Neural cell (in vitro differentiated cells): ENCODE measurements at regions not wholly inside any gene's neighbourhood (a gene's known extent, or its start where the extent isn't known, plus 50 kb on each side); places are given as distances from the start of the nearest gene placed in this dataset.

Experiments
- H2AFZ ChIP-seq: fragments of 200-600, 300-800 bp; sonication (generic), shearing (Covaris generic); 2 replicates; pipeline ENCODE4 v1.6.0; 2014; ENCODE audit warnings: low read depth, mild to moderate bottlenecking, antibody characterized with exemption, low read length, moderate library complexity
- H3F3A ChIP-seq: fragments of 200-600 bp; shearing (Covaris generic); 2 replicates; pipeline ENCODE4 v1.6.1; 2016; ENCODE audit warnings: mild to moderate bottlenecking, moderate library complexity, mixed read lengths, antibody characterized with exemption, low read length; ENCODE audit not compliant: insufficient read depth, poor library complexity, severe bottlenecking
- H3K27ac ChIP-seq: fragments of 200-600, 300-800 bp; sonication (generic), shearing (Covaris generic); 2 replicates; pipeline ENCODE4 v1.5.1; 2014; ENCODE audit warnings: mild to moderate bottlenecking, low read length, moderate library complexity
- H3K27me3 ChIP-seq: fragments of 300-800, 200-600 bp; sonication (generic), shearing (Covaris generic); 2 replicates; pipeline ENCODE4 v1.6.0; 2014; ENCODE audit warnings: mild to moderate bottlenecking, low read depth, low read length, moderate library complexity; ENCODE audit not compliant: insufficient read depth
- H3K36me3 ChIP-seq: fragments of 300-800, 200-600 bp; sonication (generic), shearing (Covaris generic); 2 replicates; pipeline ENCODE4 v1.5.1; 2014; ENCODE audit warnings: mild to moderate bottlenecking, antibody characterized with exemption, low read length, moderate library complexity; ENCODE audit not compliant: insufficient read depth
- H3K4me2 ChIP-seq: fragments of 300-800, 200-600 bp; sonication (generic), shearing (Covaris generic); 2 replicates; pipeline ENCODE4 v1.6.0; 2014; ENCODE audit warnings: mild to moderate bottlenecking, low read length
- H3K4me3 ChIP-seq: fragments of 300-800, 200-600 bp; sonication (generic), shearing (Covaris generic); 2 replicates; pipeline ENCODE4 v1.5.1; 2014; ENCODE audit warnings: mild to moderate bottlenecking, low read length, moderate library complexity
- H3K79me2 ChIP-seq: fragments of 200-600 bp; shearing (Covaris generic); replicated peaks from 2 replicates; pipeline ENCODE4 v1.6.0; 2014; ENCODE audit warnings: mild to moderate bottlenecking, low read length, moderate library complexity; ENCODE audit not compliant: insufficient read depth
- H3K9ac ChIP-seq: fragments of 300-800, 200-600 bp; sonication (generic), shearing (Covaris generic); 2 replicates; pipeline ENCODE4 v1.6.1; 2016; ENCODE audit warnings: mild to moderate bottlenecking, low read length, mixed read lengths
- H3K9me2 ChIP-seq: fragments of 200-600 bp; shearing (Covaris generic); 2 replicates; pipeline ENCODE4 v1.6.1; 2016; ENCODE audit warnings: mild to moderate bottlenecking, low read length, mixed read lengths; ENCODE audit not compliant: insufficient read depth
- H3K9me3 ChIP-seq: fragments of 200-600, 300-800 bp; sonication (generic), shearing (Covaris generic); 2 replicates; pipeline ENCODE4 v1.6.1; 2016; ENCODE audit warnings: mild to moderate bottlenecking, mixed run types, low read length, moderate library complexity, mixed read lengths
- H4K20me1 ChIP-seq: fragments of 200-600 bp; shearing (Covaris generic); 2 replicates; pipeline ENCODE4 v1.6.1; 2016; ENCODE audit warnings: mild to moderate bottlenecking, mixed run types; ENCODE audit not compliant: insufficient read depth
- EP300 ChIP-seq: fragments of 450-650 bp; conservative IDR thresholded peaks from 2 replicates; pipeline ENCODE4 v1.6.1; 2014; ENCODE audit warnings: antibody characterized with exemption, mild to moderate bottlenecking, moderate library complexity; ENCODE audit not compliant: poor library complexity, severe bottlenecking
- EZH2 ChIP-seq: fragments of 200-600, 300-800 bp; shearing (Covaris generic), sonication (generic); IDR thresholded peaks from 2 replicates; pipeline ENCODE4 v1.6.1; 2014; ENCODE audit warnings: antibody characterized with exemption, low read length, borderline replicate concordance, mild to moderate bottlenecking; ENCODE audit not compliant: insufficient read depth, poor library complexity, severe bottlenecking
- MXI1 ChIP-seq: fragments of 450-650 bp; conservative IDR thresholded peaks from 2 replicates; pipeline ENCODE4 v1.6.1; 2014; ENCODE audit warnings: antibody characterized with exemption, mild to moderate bottlenecking; ENCODE audit not compliant: poor library complexity, severe bottlenecking
- POLR2AphosphoS5 ChIP-seq: IDR thresholded peaks from 2 replicates; pipeline ENCODE4 v1.6.1; 2012
- RAD21 ChIP-seq: fragments of 450-650 bp; conservative IDR thresholded peaks from 2 replicates; pipeline ENCODE4 v1.6.1; 2014; ENCODE audit warnings: antibody characterized with exemption, mild to moderate bottlenecking, moderate library complexity
- REST ChIP-seq: IDR thresholded peaks from 2 replicates; pipeline ENCODE4 v1.6.1; 2012; ENCODE audit warnings: borderline replicate concordance
- SMC3 ChIP-seq: fragments of 450-650 bp; conservative IDR thresholded peaks from 2 replicates; pipeline ENCODE4 v1.6.1; 2014; ENCODE audit warnings: antibody characterized with exemption, mild to moderate bottlenecking, moderate library complexity; ENCODE audit not compliant: poor library complexity
- TAF1 ChIP-seq: IDR thresholded peaks from 2 replicates; pipeline ENCODE4 v1.6.1; 2012; ENCODE audit warnings: low read depth
- TF ChIP-seq, protein P1 (sequence below): fragments of 450-650 bp; IDR thresholded peaks from 2 replicates; pipeline ENCODE4 v1.5.1; 2014; ENCODE audit warnings: antibody characterized with exemption, mild to moderate bottlenecking, moderate library complexity; ENCODE audit not compliant: poor library complexity, severe bottlenecking

GRCh38 chr1:185409345-185409744 is 92.3 kb upstream of the IVNS1ABP start:
- no peaks in the 10 kb centered on the region for H3K27me3 ChIP-seq
- H3K9me3 ChIP-seq = no peaks in the 10 kb centered on the region
- no peak overlapping the region for H2AFZ ChIP-seq
- no peaks in the 10 kb centered on the region for H4K20me1 ChIP-seq
- H3K4me2 ChIP-seq = no peak overlapping the region
- no peak for TF ChIP-seq MXI1
- no peak for TF ChIP-seq TAF1
- TF ChIP-seq, protein P1, sequence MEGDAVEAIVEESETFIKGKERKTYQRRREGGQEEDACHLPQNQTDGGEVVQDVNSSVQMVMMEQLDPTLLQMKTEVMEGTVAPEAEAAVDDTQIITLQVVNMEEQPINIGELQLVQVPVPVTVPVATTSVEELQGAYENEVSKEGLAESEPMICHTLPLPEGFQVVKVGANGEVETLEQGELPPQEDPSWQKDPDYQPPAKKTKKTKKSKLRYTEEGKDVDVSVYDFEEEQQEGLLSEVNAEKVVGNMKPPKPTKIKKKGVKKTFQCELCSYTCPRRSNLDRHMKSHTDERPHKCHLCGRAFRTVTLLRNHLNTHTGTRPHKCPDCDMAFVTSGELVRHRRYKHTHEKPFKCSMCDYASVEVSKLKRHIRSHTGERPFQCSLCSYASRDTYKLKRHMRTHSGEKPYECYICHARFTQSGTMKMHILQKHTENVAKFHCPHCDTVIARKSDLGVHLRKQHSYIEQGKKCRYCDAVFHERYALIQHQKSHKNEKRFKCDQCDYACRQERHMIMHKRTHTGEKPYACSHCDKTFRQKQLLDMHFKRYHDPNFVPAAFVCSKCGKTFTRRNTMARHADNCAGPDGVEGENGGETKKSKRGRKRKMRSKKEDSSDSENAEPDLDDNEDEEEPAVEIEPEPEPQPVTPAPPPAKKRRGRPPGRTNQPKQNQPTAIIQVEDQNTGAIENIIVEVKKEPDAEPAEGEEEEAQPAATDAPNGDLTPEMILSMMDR = no peak
- TF ChIP-seq SMC3 = no peak
- no peak for TF ChIP-seq EZH2
- no peak for TF ChIP-seq REST
- no peak for TF ChIP-seq RAD21
- no peak for TF ChIP-seq EP300
- H3K9me2 ChIP-seq = no peaks in the 10 kb centered on the region
- H3K27ac ChIP-seq = no peak overlapping the region
- H3K79me2 ChIP-seq = no peaks in the 10 kb centered on the region
- no peak overlapping the region for H3K4me3 ChIP-seq
- no peaks in the 10 kb centered on the region for H3K36me3 ChIP-seq
- no peak overlapping the region for H3K9ac ChIP-seq
- H3F3A ChIP-seq = no peaks in the 10 kb centered on the region

- H3K27ac ChIP-seq = no peak overlapping the region
- no peak overlapping the region for H2AFZ ChIP-seq
Observed at GRCh38 chr1:185408700-185409270, 91.7 kb upstream of the IVNS1ABP start.

DNA sequence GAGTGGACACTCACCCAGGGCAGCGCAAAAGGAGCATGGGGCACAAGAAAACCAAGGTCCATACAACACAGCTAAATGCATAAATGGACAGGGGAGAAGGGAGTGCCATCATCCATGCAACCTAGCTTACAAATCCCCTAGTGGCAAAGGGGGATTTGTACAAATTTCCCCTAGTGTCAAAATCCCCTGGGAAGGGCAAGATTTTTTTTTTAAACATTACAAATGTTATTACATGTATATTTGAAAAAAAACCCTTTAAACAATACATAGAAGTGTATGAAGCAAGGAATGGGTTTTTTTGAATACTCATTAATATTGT is 89.6 kb upstream of the IVNS1ABP start:
- Histone ChIP-seq H3K4me2 (no peak overlapping the region), H2AFZ (no peak overlapping the region), H4K20me1 (no peaks in the 10 kb centered on the region), H3K4me3 (no peak overlapping the region), H3K36me3 (no peaks in the 10 kb centered on the region), H3K27me3 (no peaks in the 10 kb centered on the region), H3K9me3 (no peaks in the 10 kb centered on the region), H3F3A (no peaks in the 10 kb centered on the region), H3K27ac (no peak overlapping the region), H3K9ac (no peak overlapping the region), H3K9me2 (no peaks in the 10 kb centered on the region), H3K79me2 (no peaks in the 10 kb centered on the region)
- TF ChIP-seq TAF1 = no peak
- no peak for TF ChIP-seq MXI1
- TF ChIP-seq POLR2AphosphoS5 = no peak
- TF ChIP-seq EZH2 = no peak
- TF ChIP-seq, protein P1 = no peak
- TF ChIP-seq REST = no peak
- no peak for TF ChIP-seq SMC3
- no peak for TF ChIP-seq RAD21
- no peak for TF ChIP-seq EP300

More at GRCh38 chr1:185408700-185409270, 91.7 kb upstream of the IVNS1ABP start:
- H3K9me3 ChIP-seq = no peaks in the 10 kb centered on the region
- TF ChIP-seq SMC3 = no peak
- no peak for TF ChIP-seq POLR2AphosphoS5
- H3K36me3 ChIP-seq = no peaks in the 10 kb centered on the region
- H3K4me2 ChIP-seq = no peak overlapping the region
- H4K20me1 ChIP-seq = no peaks in the 10 kb centered on the region
- H3K9me2 ChIP-seq = no peaks in the 10 kb centered on the region
- no peaks in the 10 kb centered on the region for H3F3A ChIP-seq
- no peak overlapping the region for H3K9ac ChIP-seq
- H3K27me3 ChIP-seq = no peaks in the 10 kb centered on the region
- no peak overlapping the region for H3K4me3 ChIP-seq
- no peaks in the 10 kb centered on the region for H3K79me2 ChIP-seq
